A673 (cell line): ENCODE measurements at regions not wholly inside any gene's neighbourhood (a gene's known extent, or its start where the extent isn't known, plus 50 kb on each side); places are given as distances from the start of the nearest gene placed in this dataset.

Source experiments
- CTCF ChIP-seq: fragments of 300-800, 200-600 bp; sonication (generic); conservative IDR thresholded peaks from 2 replicates; pipeline ENCODE4 v1.5.1; 2017; ENCODE audit warnings: low read depth, mild to moderate bottlenecking, antibody characterized with exemption, low read length, moderate library complexity, mixed read lengths
- EZH2 ChIP-seq: fragments of 200-600 bp; sonication (generic); IDR thresholded peaks from 2 replicates; pipeline ENCODE4 v1.6.1; 2017; ENCODE audit warnings: borderline replicate concordance, low read depth, mild to moderate bottlenecking, mixed read lengths, antibody characterized with exemption, low read length; ENCODE audit not compliant: poor library complexity, severe bottlenecking

DNA sequence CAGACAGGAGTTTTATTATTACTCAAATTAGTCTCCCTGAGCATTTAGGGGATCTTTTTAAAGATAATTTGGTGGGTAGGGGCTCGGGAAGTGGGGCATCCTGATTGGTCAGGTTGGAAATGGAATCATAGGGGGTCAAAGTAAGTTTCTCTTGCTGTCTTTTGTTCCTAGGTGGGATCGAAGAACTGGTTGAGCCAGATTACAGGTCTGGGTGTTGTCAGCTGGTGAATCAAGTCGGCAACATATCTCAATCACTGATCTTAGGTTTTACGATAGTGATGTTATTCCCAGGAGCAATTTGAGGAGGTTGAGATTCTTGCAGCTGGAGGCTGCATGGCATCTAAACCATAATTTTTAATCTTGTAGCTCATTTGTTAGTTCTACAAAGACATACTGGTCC, 629.5 kb upstream of the AMOT start:
- no peak for TF ChIP-seq CTCF
- no peak for TF ChIP-seq EZH2
